Uterus (tissue), 2 donors: ENCODE measurements at regions not wholly inside any gene's neighbourhood (a gene's known extent, or its start where the extent isn't known, plus 50 kb on each side); places are given as distances from the start of the nearest gene placed in this dataset.

Source experiments
- POLR2A ChIP-seq, 2 donors: fragments of 450-650 bp; IDR thresholded peaks; one replicate each; pipeline ENCODE4 v1.6.1; 2016; ENCODE audit warnings: antibody characterized with exemption in 2 of 2, mild to moderate bottlenecking in 1 of 2, moderate library complexity in 1 of 2
- TF ChIP-seq, protein P1 (sequence below), 4 experiments: fragments of 200-600 bp in 2 of 4; fragments of 450-650 bp in 2 of 4; sonication (generic) in 2 of 4; IDR thresholded peaks; one replicate each; pipeline ENCODE4 v1.5.1; 2016 to 2019; ENCODE audit warnings: antibody characterized with exemption in 4 of 4, mild to moderate bottlenecking in 2 of 4, moderate library complexity in 1 of 4

DNA sequence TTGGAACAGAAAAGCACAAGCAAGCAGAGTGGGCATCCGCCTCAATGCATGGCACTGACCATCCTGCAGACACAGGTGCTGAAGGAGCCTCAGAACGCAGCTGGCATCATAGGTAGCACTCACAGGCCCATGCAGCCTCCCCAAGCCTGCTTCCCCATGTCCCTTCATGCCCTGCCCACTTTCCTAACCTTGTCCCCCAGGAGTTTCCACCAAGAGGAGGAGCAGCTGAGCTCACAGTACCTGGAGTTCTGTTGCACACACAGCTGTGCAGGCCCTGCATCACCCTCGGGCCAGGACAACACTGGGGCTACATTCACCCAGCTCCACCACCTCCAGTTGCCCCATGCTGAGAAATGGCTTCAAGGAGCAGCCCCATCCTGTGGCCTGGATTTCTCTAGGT, 83.4 kb downstream of the SETD4 start:
- TF ChIP-seq, protein P1, sequence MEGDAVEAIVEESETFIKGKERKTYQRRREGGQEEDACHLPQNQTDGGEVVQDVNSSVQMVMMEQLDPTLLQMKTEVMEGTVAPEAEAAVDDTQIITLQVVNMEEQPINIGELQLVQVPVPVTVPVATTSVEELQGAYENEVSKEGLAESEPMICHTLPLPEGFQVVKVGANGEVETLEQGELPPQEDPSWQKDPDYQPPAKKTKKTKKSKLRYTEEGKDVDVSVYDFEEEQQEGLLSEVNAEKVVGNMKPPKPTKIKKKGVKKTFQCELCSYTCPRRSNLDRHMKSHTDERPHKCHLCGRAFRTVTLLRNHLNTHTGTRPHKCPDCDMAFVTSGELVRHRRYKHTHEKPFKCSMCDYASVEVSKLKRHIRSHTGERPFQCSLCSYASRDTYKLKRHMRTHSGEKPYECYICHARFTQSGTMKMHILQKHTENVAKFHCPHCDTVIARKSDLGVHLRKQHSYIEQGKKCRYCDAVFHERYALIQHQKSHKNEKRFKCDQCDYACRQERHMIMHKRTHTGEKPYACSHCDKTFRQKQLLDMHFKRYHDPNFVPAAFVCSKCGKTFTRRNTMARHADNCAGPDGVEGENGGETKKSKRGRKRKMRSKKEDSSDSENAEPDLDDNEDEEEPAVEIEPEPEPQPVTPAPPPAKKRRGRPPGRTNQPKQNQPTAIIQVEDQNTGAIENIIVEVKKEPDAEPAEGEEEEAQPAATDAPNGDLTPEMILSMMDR (IDR thresholded peaks at IDR 0.05) = no peak
- no peak for TF ChIP-seq POLR2A (IDR thresholded peaks at IDR 0.05)
